SK-N-SH (cell line): ENCODE measurements at regions not wholly inside any gene's neighbourhood (a gene's known extent, or its start where the extent isn't known, plus 50 kb on each side); places are given as distances from the start of the nearest gene placed in this dataset.
"Not testable (repeated sequence)": the region's sequence is repeated elsewhere in the genome, so short reads cannot be mapped to it uniquely, and the experiment has no call there.

Experiments used
- CTCF ChIA-PET: fragments of 300-600, 350-600 bp; formaldehyde crosslinking; extraction: SDS; loops from one replicate; lab custom pipeline; 2021; lab: Yijun Ruan, JAX
- POLR2A ChIA-PET: fragments of 350-600 bp; sonication (Branson Sonifier 250); formaldehyde crosslinking; extraction: SDS; loops from one replicate; lab custom pipeline; 2020; ENCODE audit warnings: antibody characterized with exemption, inconsistent platforms; lab: Yijun Ruan, JAX
- DNase-seq: peaks from one replicate; pipeline ENCODE4 v3.0.0; 2012
- H2AFZ ChIP-seq: fragments of 200-600 bp; sonication (generic); 2 replicates; pipeline ENCODE4 v1.8.1; 2016; ENCODE audit warnings: antibody characterized with exemption, mild to moderate bottlenecking, low read depth
- H3F3A ChIP-seq: fragments of 200-600 bp; sonication (generic); replicated peaks from 2 replicates; pipeline ENCODE3; 2016; ENCODE audit warnings: antibody characterized with exemption, mild to moderate bottlenecking; ENCODE audit not compliant: insufficient read depth
- H3K27ac ChIP-seq, 2 experiments: fragments of 200-500 bp in 1 of 2; fragments of 200-600 bp in 1 of 2; sonication (Bioruptor generic) in 1 of 2; sonication (generic), shearing (Covaris generic) in 1 of 2; 2 replicates each; pipeline versions ENCODE4 v1.5.1 to v1.6.1; 2014 to 2016; ENCODE audit warnings: low read depth in 2 of 2, inconsistent platforms in 1 of 2, low read length in 1 of 2, mild to moderate bottlenecking in 1 of 2, mixed read lengths in 1 of 2
- H3K27me3 ChIP-seq: fragments of 200-600 bp; sonication (generic), shearing (Covaris generic); 2 replicates; pipeline ENCODE4 v1.6.1; 2016; ENCODE audit warnings: mixed run types; ENCODE audit not compliant: insufficient read depth
- H3K36me3 ChIP-seq, 2 experiments: fragments of 200-500 bp in 1 of 2; fragments of 200-600 bp in 1 of 2; sonication (Bioruptor generic) in 1 of 2; sonication (generic) in 1 of 2; replicated peaks in 1 of 2; 2 replicates each; pipeline versions ENCODE3 to v1.5.1; 2014 to 2016; ENCODE audit warnings: low read length in 1 of 2, mild to moderate bottlenecking in 1 of 2; ENCODE audit not compliant: insufficient read depth in 2 of 2, control insufficient read depth in 1 of 2
- H3K4me1 ChIP-seq, 2 experiments: fragments of 200-500 bp in 1 of 2; fragments of 200-600 bp in 1 of 2; sonication (Bioruptor generic) in 1 of 2; sonication (generic), shearing (Covaris generic) in 1 of 2; 2 replicates each; pipeline versions ENCODE4 v1.5.1 to v1.6.1; 2014 to 2016; ENCODE audit warnings: low read depth in 1 of 2, low read length in 1 of 2, mixed run types in 1 of 2; ENCODE audit not compliant: insufficient read depth in 2 of 2, control insufficient read depth in 1 of 2
- H3K4me2 ChIP-seq: fragments of 200-600 bp; sonication (generic), shearing (Covaris generic); 2 replicates; pipeline ENCODE4 v1.6.1; 2017; ENCODE audit warnings: mixed run types
- H3K4me3 ChIP-seq, 2 experiments: fragments of 200-500 bp in 1 of 2; fragments of 200-600 bp in 1 of 2; sonication (Bioruptor generic) in 1 of 2; sonication (generic), shearing (Covaris generic) in 1 of 2; 2 replicates each; pipeline versions ENCODE4 v1.5.1 to v1.8.1; 2014 to 2016; ENCODE audit warnings: low read depth in 2 of 2, inconsistent platforms in 1 of 2, low read length in 1 of 2, mild to moderate bottlenecking in 1 of 2, mixed read lengths in 1 of 2, moderate library complexity in 1 of 2
- H3K79me2 ChIP-seq: fragments of 200-600 bp; sonication (generic); 2 replicates; pipeline ENCODE4 v1.8.1; 2017; ENCODE audit warnings: mild to moderate bottlenecking; ENCODE audit not compliant: insufficient read depth
- H3K9ac ChIP-seq: fragments of 200-600 bp; sonication (generic); 2 replicates; pipeline ENCODE4 v1.6.1; 2017; ENCODE audit warnings: mixed run types
- H3K9me2 ChIP-seq: fragments of 200-600 bp; sonication (generic); 2 replicates; pipeline ENCODE4 v1.6.1; 2017; ENCODE audit warnings: mixed run types
- H3K9me3 ChIP-seq: fragments of 200-600 bp; sonication (generic); 2 replicates; pipeline ENCODE4 v1.6.1; 2017; ENCODE audit warnings: mixed run types, mild to moderate bottlenecking, moderate library complexity
- H4K20me1 ChIP-seq: fragments of 200-600 bp; sonication (generic); 2 replicates; pipeline ENCODE4 v1.6.1; 2017; ENCODE audit warnings: mild to moderate bottlenecking, mixed run types; ENCODE audit not compliant: insufficient read depth
- CTCF ChIP-seq: fragments of 200-600 bp; sonication (generic); IDR thresholded peaks from 2 replicates; pipeline ENCODE4 v1.6.1; 2017; ENCODE audit warnings: antibody characterized with exemption, mild to moderate bottlenecking, moderate library complexity
- ELF1 ChIP-seq: IDR thresholded peaks from 2 replicates; pipeline ENCODE4 v1.4.0; 2012
- FOSL2 ChIP-seq: IDR thresholded peaks from 2 replicates; pipeline ENCODE4 v1.4.0; 2012; ENCODE audit warnings: low read depth, mild to moderate bottlenecking, moderate library complexity, borderline replicate concordance
- FOXM1 ChIP-seq: IDR thresholded peaks from 2 replicates; pipeline ENCODE4 v1.4.0; 2012; ENCODE audit warnings: low read depth, mild to moderate bottlenecking
- GATA2 ChIP-seq: sonication (generic); formaldehyde crosslinking; IDR thresholded peaks from 2 replicates; pipeline ENCODE4 v1.5.0; 2020; ENCODE audit warnings: mild to moderate bottlenecking, missing genetic modification reagents
- IRF3 ChIP-seq: fragments of 150-350 bp; IDR thresholded peaks from 2 replicates; pipeline ENCODE4 v1.6.1; 2016; ENCODE audit warnings: mild to moderate bottlenecking, low read depth, low read length
- JUND ChIP-seq: IDR thresholded peaks from 2 replicates; pipeline ENCODE4 v1.4.0; 2012
- MAX ChIP-seq: IDR thresholded peaks from 2 replicates; pipeline ENCODE4 v1.4.0; 2012; ENCODE audit warnings: low read depth
- MXI1 ChIP-seq: IDR thresholded peaks from 2 replicates; pipeline ENCODE4 v1.6.1; 2012; ENCODE audit warnings: mild to moderate bottlenecking, low read depth, low read length, improper control_type of control experiment
- NFIC ChIP-seq: IDR thresholded peaks from 2 replicates; pipeline ENCODE4 v1.4.0; 2012; ENCODE audit warnings: borderline replicate concordance
- REST ChIP-seq: IDR thresholded peaks from 2 replicates; pipeline ENCODE4 v1.6.1; 2012; ENCODE audit warnings: mild to moderate bottlenecking, low read depth, low read length, moderate library complexity
- RFX5 ChIP-seq: IDR thresholded peaks from 2 replicates; pipeline ENCODE4 v1.6.1; 2012; ENCODE audit warnings: mild to moderate bottlenecking, improper control_type of control experiment, low read length
- RXRA ChIP-seq: IDR thresholded peaks from 2 replicates; pipeline ENCODE4 v1.4.0; 2012; ENCODE audit warnings: low read depth, mild to moderate bottlenecking, borderline replicate concordance
- SMC3 ChIP-seq: IDR thresholded peaks from 2 replicates; pipeline ENCODE4 v1.6.1; 2012; ENCODE audit warnings: low read depth, low read length, improper control_type of control experiment
- TCF12 ChIP-seq: IDR thresholded peaks from 2 replicates; pipeline ENCODE4 v1.4.0; 2012
- USF1 ChIP-seq: IDR thresholded peaks from 2 replicates; pipeline ENCODE4 v1.4.0; 2012; ENCODE audit warnings: low read depth, borderline replicate concordance
- USF2 ChIP-seq: fragments of 150-350 bp; IDR thresholded peaks from 2 replicates; pipeline ENCODE4 v1.6.1; 2017; ENCODE audit warnings: antibody characterized with exemption, low read length, low read depth, borderline replicate concordance
- whole genome bisulfite sequencing: methylation state at CpG from one replicate; pipeline ENCODE4 v1.1.6; 2017; ENCODE audit warnings: low lambda C conversion rate; 5-methylcytosine and 5-hydroxymethylcytosine counted together

- TF ChIP-seq USF1 (no peak), FOXM1 (no peak), MXI1 (no peak), REST (no peak), IRF3 (no peak), TCF12 (no peak), RXRA (no peak), FOSL2 (no peak), NFIC (no peak), GATA2 (CRISPR knock-in tag) (no peak), JUND (no peak), RFX5 (no peak), USF2 (no peak), ELF1 (no peak), CTCF (no peak), MAX (no peak), SMC3 (no peak)
- TF ChIP-seq, all 33 proteins: peak for 0
- CTCF ChIA-PET = interaction anchor here (0.6 to 1.6 kb wide), 2 partner anchors 67 to 645 kb away, joined by 3 to 4 read pairs; no protein-coding TSS in a partner anchor
- Histone ChIP-seq H3K36me3 (no peaks in the 10 kb centered on the region), H4K20me1 (no peaks in the 10 kb centered on the region), H3F3A (no peaks in the 10 kb centered on the region), H3K9me3 (peaks cover 3% of the 10 kb centered on the region; the same call in 1 of the 2 replicates), H3K79me2 (no peaks in the 10 kb centered on the region), H3K4me2 (no peak overlapping the region), H3K4me3 (no peak overlapping the region), H3K27me3 (no peaks in the 10 kb centered on the region), H3K27ac (no peak overlapping the region), H2AFZ (no peak overlapping the region), H3K9me2 (no peaks in the 10 kb centered on the region), H3K4me1 (no peaks in the 10 kb centered on the region), H3K9ac (no peak overlapping the region)
- POLR2A ChIA-PET = no interaction called here
- DNase-seq = no peak
Observed at GRCh38 chr5:97297704-97298091, 114.7 kb upstream of the RIOK2 start.

- H4K20me1 ChIP-seq, H3K9me3 ChIP-seq, H3K9me2 ChIP-seq, H3K36me3 ChIP-seq, H3F3A ChIP-seq, CTCF ChIA-PET, POLR2A ChIA-PET, DNase-seq, H3K27me3 ChIP-seq, H3K4me3 ChIP-seq, H3K27ac ChIP-seq, H3K9ac ChIP-seq, H3K79me2 ChIP-seq, H3K4me2 ChIP-seq, H2AFZ ChIP-seq, H3K4me1 ChIP-seq: not testable (repeated sequence)
- 57% methylated on average over 9 of the region's 16 CpGs for WGBS
Observed at GRCh38 chr5:97301181-97301580, 118.1 kb upstream of the RIOK2 start.
